ENCODE measurements at regions not wholly inside any gene's neighbourhood (a gene's known extent, or its start where the extent isn't known, plus 50 kb on each side); places are given as distances from the start of the nearest gene placed in this dataset.
"Not testable (repeated sequence)": the region's sequence is repeated elsewhere in the genome, so short reads cannot be mapped to it uniquely, and the experiment has no call there.

DNA sequence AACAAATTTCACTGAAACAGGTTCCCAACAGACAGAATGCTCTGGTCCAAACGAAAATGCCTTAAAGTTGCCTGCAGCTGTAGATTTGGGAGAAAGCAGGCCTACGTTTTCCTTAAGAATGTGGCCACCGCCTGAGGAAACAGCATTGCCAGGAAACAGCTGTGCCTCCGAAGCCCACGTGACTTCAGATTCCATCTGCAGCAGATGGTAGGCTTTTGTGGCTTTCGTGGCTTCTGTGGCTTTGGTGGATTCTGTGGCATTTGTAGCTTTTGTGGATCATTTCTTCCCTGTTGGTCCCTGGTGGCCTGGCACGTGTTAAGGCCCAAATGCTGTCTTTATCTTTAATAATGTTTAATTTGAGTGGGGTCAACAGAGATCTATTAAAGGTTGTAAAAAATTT, 222.9 kb downstream of the TTLL2 start:
- peak in 1 of 4 experiments; percentile 2 for DNase-seq

DNA sequence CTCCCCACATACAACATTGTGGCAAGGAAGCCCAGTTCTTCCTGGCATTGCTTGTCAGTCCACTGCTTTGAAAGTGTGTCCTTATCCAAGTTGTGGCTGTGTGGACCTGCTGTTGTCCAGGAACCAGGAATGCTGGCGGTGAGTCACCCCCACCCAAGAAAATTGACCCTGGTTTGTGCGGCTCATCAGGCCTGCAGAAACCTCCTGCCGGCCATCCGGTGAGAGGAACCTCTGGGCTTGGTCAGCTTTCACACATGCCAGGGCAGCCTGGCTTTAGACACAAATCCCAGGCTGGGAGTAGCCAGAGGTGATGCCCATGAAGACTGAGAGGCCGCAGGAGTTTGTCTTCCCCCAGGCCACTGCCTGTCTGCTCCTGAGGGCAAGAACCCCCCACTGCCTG, 223.6 kb downstream of the TTLL2 start:
- no peak for DNase-seq

DNA sequence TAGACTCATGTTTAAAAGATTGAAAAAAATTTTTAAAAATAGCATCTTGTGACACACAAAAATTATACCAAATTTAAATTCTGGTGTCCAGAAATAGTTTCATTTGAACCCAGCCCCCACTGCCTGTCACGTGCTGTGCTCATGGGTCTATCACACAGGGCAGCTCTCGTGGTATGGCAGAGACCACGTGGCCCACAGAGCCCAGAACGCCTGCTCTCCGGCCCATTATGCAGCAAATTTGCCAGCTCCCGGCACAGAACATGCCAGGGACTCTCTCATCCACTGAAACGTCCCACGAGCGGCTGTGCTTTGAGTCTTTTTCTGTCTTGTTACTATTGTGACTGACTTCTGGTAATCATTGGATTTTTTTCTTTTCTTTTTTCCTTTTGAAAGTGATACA, 224.3 kb downstream of the TTLL2 start:
- no peak for DNase-seq

DNA sequence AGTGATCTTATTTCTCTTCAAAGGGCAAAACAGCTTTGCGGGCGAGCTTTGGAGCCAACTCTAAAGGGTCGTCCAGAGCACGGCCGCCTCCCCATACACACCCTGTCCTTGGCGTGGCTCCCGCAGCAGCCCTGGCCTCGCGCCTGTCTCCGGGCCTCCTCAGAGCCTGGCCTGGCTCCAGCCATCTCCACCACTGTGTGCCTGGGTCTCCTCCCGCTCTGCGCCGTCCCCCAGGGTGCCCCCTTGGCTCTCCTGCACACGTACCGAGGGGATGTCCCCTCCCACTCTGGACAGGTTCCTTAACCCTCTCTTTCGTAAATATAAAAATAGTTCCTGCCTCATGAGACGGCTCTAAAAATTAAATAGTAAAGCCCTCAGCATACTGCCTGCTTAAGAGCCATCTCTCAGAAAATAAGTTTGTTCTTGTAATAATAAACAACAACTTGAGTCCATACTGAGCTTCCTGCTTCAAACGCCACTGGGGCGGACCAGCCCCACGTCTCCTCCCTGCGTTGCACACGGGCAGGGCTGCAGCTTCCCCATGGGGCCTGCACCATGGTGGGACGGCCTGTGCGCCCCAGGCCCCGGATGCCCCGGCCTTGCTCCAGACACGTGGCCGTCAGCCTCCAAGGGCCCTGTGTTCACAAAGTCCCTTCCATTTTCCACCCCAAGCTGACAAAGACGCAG, 226.2 kb downstream of the TTLL2 start:
- no peak for DNase-seq

DNA sequence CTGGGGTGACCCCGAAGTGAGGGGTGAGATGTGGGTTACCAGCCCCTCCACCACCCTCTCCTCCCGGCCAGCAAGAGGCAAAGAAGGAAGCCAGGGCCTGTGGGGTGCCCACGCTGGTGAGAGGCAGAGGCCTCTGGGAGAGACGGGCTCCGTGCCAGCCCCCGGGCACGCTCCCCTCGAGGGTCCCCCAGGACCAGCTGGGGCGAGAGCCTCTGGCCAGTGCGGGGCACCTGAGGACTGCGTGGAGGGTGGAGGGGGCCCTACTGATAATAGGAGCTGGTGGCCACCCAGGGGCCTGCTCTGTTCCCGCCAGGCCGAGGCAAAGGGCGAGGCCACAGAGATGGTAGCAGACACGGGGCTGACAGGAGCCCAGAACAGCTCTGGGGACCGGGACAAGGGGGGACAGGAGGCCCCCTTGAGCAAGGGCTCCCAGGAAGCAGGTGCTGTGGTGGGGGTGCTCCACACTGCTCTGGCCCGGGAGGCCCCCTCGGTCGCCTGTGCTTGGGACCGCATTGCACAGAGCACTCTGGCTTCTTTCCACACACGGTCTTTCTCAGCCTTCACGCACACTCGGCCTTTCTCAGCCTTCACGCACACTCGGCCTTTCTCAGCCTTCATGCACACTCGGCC, 226.9 kb downstream of the TTLL2 start:
- DNase-seq: no peak

DNA sequence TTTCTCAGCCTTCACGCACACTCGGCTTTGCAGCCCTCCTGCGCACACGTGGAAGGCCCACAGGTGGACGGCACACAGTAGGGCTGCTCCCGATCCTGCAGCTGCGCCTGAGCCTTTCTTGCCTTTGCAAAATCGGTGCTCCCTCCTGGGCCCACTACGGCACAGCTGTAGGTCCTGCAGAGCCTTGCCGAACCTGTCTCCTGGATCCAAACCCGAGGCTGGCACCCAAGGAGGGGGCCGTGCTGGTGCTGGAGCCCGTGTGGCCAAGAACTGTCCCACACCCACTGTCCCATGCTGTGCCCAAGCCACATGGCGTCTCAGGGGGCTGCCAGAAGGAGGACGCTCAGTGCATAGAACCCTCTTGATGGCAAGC, 227.4 kb downstream of the TTLL2 start:
- no peak for DNase-seq

DNA sequence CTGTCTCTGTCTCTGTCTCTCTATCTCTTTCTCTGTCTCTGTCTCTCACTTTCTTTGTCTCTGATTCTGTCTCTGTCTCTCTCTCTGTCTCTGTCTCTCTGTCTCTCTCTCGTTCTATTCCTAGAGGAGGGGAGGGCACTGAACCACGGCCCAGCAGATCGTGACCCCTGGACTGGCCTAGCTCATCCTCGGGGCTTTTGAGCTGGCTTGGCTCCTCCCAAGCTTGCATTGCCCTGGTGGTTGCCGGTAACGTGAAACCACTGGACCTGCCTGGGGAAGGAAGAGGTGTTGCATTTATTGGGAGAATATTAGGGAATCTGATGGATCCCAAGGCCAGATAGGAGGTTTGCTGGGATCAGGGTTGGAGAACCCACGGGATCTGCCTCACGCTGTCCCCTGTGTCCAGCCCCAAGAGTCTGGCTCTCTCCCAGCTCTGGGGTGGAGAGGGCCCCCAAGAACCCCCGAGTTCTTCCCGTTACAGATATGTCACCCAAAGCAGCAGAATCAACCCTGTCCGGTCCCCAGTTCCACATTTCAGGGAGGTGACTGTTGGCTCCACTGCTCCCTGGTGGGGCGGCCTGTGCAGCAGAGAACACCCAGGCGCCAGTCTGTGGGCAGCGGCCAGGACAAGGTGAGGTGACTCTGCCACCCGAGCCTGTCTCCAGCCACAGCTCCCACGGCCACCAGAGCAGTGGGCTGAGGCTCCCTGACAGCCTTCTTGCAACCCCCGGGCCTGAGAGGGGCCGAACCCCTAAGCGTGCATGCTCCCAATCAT, 228.3 kb downstream of the TTLL2 start:
- no peak for DNase-seq

DNA sequence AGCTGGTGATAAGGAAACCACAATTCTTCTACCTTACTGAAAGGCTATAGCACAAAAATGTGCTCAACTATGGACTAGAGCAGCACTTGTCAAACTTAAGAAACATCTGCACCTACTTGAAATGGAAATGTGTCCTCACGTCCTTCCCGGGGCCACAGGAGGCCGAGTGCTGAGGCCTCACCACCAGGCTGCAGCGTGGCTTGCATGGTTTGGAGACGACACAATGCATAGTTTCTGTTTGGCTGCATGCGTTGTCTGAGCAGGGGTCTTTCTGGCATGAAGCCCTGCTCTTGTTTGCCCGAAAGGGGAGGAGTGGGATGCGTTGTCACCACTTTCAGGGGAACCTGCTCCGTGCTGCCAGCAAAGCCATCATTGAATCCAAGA, 228.8 kb downstream of the TTLL2 start:
- no peak for DNase-seq

DNA sequence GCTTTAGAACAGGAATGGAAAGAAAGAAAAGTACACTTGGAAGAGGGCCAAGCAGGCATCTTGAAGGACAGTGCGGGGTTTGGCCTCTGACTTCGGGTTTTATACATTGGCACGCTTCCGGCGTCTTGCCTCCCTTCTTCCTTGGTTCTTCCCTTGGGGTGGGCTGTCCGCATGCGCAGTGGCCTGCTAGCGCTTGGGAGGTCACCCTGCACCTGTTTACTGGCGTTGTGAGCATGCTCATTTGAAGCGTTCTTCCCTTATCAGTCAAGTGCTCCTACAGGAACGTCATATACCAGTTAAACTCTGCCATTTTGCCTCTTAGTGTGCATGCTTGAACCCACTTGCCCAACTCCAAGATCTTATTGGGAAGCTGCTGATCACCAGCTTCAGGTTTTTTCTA, 230.0 kb downstream of the TTLL2 start:
- no peak for DNase-seq

DNA sequence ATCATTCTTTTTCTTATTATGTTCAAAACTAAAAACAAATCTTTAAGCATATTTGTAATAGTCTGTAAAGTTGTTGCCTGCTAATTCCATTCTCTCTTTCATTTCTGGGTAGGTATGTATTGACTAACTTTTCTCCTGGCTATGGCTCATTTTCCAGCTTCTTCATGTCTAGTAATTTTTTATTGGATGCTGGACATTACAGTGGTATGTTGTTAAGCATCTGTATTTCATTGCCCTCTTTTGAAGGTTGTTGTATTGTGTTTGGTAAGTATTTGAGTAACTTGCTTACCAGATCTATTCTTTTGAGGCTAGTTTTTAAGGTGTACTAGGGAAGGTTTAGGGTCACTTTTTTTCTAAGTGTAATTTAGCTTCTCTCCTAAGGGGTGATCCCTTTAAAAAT, 230.9 kb downstream of the TTLL2 start:
- no peak for DNase-seq

DNA sequence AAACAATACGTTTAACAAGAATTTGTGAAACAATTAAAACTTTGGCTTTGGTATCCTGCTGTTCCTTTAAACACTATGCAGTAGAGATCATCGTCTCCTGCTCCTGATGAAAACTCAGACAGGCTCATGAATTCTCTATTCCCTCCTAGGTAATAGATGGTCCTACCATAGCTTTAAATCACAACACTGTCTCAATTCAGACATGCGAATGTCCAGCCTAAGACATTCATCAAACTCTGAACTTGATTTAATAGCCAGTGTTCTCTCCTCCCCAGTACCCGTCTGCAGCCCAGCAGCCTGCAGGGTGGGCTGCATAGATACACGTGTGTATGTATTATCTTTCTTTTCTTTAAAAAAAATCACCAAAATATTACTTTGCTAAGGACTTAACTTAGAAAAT, 232.8 kb downstream of the TTLL2 start:
- DNase-seq: no peak

DNA sequence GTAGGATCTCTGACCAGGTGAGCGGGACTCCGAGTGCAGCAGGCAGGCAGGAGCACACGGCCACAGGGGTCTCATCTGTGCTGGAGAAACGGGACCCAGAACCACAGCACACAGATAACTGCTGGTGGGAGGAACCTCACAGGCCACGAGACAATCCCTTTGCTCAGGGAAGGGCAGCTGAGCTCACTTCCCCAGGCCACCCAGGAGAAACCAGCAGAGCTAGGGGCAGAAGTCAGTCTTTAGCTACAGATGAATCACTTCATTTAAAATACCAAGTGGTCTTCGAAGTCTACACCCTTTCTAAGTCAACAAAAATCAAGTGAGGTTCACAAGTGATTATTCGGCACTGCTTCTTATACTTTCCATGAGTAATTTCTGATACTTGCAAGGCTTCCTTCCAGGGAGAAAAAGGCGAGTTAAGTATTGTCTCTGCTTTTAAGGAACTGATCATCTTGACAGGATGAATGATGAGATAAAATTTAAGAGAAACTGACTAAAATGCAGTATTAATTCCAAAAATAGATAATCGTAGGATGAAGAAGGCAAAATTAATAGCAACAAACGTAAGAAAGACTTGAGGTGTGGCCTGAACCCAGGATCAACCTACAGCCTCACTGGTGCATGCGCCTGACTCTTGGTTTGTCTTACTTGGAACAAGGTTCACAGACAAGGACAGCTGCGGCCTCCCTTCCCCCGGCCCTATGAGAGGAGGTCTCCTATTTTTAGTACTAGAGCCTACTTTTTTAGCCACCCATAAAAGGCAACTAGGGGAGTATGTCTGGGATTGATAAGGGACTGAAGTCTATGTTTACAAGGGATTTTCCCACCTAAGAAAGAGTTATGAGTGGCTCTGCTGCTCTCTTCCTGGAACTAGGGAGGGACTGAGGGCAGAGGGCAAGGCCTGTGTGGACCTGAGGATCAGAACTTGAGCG, 233.6 kb downstream of the TTLL2 start:
- no peak for DNase-seq

DNA sequence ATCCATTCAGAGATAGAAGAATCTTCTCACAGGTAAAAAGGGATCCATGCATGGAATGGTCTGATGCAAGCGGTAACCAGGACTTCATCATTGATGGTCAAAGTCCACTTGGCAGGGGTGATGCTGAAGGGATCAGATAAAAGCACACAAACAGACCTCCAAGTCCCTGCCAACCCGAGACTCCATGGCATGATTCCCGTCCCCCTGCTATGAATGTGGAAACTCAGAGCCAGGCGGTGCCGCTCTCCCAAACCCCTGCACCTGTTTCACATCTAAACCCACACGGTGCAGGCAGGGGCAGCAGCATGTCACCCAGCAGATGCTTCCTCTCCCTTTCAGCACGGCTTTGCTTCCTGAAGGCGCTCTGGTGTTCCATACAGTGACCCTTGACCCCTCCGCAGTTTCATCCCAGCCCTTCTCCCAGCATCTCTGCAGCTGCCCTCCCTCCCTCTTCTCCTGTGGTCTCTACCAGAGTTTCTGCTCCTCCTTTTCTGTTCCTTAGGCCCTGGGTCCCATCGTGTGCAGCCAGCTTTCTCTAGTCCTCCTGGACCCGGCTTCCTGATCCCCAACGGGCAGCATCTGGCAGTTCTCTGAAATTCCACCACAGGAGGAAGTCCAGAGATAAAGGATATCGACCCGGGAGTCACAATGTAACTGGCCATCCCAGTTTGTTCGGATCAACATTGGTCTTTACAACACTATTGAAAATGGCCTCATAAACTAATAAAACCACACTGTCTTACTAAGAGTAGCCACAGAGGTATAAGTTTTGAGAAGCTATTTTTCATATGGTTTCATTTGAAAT, 235.0 kb downstream of the TTLL2 start:
- no peak for DNase-seq

DNA sequence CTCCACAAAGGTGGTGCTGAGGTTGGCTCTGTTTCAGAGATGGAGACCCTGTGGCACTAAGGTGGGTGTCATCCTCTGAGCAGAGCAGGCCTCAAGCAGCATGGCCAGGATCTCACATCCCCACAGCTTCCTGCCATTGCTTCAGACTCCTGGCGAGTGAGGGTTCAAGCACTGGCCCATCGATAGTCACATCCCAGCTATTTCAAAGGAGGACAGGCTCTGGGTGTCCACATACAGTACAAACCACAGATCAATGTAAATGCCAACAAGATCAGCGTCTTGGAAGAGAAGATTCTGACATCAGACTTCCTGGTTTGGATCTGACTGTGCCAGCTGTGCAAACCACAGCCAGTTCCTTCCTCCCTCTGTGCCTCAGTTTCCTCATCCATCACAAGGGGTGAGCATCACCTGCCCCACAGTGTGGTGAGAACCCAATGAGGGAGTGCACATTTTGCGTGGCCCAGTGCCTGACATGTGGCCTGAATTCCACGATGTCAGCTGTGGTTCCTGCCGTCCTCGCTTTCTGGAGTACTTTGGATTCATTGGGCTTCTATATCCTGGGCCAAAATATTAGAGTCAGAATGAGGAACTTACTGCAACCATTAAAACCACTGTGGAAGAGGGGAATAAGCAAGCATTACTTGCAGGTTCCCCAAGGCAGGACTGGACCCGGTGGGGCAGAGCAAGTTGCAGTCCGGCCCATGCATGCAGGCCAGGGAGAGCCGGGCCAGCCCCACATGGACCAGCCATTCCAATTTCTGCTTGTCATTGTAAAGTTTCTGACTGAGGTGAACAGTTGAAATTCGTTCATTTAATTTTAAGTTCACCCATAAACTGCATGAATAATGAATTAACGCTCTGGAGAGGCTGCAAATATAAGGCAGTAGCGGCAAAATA, 236.0 kb downstream of the TTLL2 start:
- DNase-seq: peak in 1 of 4 experiments; percentile 8

DNA sequence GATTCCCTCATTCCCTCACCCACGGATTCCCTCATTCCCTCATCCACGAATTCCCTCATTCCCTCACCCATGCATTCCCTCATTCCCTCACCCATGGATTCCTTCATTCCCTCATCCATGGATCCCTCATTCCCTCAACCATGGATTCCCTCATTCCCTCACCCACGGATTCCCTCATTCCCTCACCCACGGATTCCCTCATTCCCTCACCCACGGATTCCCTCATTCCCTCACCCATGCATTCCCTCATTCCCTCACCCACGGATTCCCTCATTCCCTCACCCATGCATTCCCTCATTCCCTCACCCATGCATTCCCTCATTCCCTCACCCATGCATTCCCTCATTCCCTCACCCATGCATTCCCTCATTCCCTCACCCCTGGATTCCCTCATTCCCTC, 238.0 kb downstream of the TTLL2 start:
- DNase-seq: not testable (repeated sequence)

DNA sequence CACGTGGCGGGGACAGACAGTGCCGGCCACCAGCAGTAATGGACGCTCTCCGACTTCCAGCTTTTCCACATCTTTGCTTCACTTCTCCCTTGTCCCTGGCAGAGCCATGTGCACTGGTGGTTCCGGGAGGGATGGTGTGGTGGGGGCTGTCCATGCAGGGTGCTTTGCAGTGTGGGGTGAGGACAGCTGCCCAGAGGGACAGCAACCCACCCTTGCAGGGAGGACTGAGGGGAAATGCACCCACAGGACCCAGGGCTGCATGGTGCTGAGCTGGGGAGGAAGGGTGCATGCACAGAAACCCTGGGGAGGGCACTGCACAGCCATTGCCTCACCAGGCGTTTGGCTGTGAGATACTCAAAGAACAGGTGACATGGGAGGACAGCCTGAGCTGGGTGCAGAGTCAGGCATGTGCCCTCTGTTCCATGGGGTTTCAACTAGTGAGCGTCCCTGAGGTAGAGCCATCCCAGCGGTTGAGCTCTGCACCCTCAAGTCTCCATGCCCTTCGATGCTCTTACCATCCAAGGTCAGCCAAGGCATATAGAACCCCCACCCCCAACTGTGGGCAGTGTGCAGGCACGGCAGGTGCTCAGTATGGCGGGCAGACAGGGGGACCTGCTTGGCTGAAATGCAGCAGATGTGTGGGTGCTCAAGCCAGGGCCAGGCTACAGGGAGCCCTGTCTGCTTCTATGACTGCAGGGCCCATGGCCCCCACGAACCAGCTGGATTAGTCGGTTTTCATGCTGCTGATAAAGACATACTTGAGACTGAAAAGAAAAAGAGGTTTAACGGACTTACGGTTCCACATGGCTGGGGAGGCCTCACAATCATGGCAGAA, 239.7 kb downstream of the TTLL2 start:
- no peak for DNase-seq

DNA sequence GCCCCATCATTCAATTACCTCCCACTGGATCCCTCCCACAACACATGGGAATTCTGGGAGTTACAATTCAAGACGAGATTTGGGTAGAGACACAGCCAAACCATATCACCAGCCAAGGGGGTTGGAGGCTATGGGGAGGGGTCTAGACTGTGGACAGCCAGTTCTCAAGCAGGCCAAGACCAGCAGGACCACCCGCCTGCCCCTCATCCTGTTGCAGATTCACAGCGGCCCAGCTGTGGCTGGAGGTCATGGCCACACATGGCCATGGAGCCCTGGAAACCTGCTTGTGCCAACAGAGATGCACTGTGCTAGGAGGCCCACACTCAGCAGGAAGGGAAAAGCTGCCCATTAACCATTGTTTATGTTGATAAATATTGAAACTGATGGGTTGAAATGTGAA, 240.5 kb downstream of the TTLL2 start:
- no peak for DNase-seq

DNA sequence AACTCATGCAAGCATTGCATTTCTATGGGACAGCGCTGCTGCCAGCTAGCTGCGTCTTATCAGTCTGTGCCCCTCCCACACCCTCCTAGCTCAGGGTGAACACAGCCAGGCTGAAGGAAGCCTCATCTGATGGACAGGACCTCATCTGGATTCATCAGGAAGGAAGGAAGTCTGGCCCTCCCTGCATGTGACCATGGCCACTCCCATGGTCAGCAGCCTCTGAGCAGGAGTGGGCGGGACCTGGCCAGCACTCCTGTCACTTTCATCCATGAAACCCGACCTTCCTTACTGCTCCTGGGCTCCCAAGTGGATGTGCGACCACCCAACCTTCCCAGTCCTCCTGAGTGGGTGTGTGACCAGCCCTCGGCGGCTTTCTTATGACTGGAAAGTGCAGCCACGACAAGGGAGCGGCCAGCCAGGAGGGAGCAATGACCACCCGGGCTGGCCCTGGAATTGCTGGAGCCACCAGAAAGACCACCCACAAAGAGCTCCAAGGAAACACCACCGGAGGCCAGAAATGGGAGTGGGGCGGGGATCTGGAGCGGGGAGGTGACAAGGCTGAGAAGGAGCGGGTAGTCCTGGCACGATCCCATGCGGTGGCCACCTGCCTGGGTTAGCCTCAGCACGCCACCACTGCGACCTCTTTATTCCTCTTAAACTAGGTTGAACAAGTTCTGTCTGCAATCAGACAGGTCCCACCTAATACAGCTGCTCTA, 241.2 kb downstream of the TTLL2 start:
- no peak for DNase-seq

DNA sequence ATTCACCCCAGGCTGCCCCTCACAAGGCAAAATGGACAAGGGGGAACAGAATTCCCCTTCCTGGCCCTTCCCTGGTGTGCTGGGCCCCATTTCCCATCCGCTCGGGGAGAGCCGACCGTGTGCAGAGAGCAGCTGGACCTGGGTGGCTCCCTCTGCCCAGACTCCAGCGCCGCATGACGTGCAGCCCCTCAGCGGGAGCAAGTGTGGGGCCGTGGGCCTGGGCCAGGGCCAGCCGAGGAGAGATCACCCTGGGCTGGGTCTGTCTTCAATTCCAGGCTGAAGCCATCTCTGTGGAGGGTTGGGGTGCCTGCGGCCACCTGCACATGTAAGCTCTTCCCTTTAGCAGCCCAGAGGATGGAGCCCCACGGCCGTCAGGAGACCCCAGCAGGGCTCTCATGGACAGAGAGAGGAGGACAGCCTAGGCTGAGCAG, 241.8 kb downstream of the TTLL2 start:
- DNase-seq: no peak
